ENCODE measurements at regions not wholly inside any gene's neighbourhood (a gene's known extent, or its start where the extent isn't known, plus 50 kb on each side); places are given as distances from the start of the nearest gene placed in this dataset.
A peak's percentile ranks its signal among the peaks of the same experiment; 100 is the strongest.

DNA sequence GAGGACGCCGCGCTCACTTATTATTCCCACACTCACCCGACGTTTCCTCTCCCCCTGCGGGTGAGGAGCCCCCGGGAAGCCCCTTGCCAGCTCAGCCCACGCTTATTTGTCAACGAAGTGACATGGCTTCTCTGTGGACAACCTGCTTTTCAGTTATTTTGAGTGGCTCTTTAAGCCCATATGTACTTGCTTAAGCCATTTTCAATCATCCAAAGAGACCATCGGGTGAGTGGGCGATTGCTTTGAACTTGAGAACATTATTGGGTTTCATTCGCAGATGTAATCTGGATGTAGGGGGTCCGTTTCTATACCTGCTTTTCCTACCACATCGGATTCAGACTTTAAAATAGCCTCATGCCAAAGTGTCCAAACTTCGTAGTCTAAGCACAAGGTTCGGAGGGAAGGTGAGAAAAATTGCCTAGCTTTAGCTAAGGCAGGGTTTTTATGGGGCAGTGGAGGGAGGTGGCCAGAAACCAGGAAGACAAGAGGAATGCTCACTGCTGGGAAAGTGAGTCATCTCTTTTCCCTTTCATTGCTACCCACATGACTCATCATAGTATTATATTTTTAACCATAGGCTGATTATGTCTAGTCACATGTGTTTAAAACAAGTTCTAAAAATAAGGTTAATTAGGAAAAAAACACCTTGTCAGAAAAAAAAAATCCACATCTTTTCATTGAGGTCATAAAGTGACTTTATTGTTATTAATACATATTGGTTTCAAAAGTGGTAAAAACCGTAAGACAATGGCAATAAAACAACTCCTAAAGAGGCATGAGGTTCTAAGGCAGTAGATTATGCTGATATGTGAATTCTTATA is 773.1 kb upstream of the NR2F2 start:
- Histone ChIP-seq H3K27me3 (replicated peaks in 1 of 4; ENCODE audit: control insufficient read depth in 3 of 4, extremely low read depth in 1 of 4, insufficient read depth in 3 of 4, low read length in 3 of 4) (no peaks in the 10 kb centered on the region), H2BK120ac (replicated peaks; ENCODE audit: low read depth, low read length) (no peak overlapping the region), H3K79me1 (ENCODE audit: low read depth, low read length) (no peaks in the 10 kb centered on the region), H4K8ac (ENCODE audit: extremely low read depth, insufficient read depth, low read length) (no peak overlapping the region), H3K36me3 (ENCODE audit: control insufficient read depth in 2 of 4, insufficient read depth in 4 of 4, low read length in 3 of 4) (no peaks in the 10 kb centered on the region), H3K4me2 (ENCODE audit: insufficient read depth in 1 of 2, low read depth in 2 of 2, low read length in 2 of 2) (no peak overlapping the region), H3K4ac (replicated peaks; ENCODE audit: insufficient read length, low read depth, low read length) (no peak overlapping the region), H3K79me2 (ENCODE audit: control insufficient read depth in 1 of 2, insufficient read depth in 2 of 2, low read length in 2 of 2) (no peaks in the 10 kb centered on the region), H2BK20ac (ENCODE audit: low read length) (no peak overlapping the region), H3K27ac (ENCODE audit: low read depth, low read length) (no peak overlapping the region), H3K9me3 (ENCODE audit: insufficient read depth in 2 of 2, low read depth in 1 of 2, low read length in 1 of 2) (no peaks in the 10 kb centered on the region), H3K4me1 (replicated peaks in 1 of 4; ENCODE audit: control insufficient read depth in 3 of 4, insufficient read depth in 4 of 4, low read length in 3 of 4) (peaks cover 0 to 8% (median 0%) of the 10 kb centered on the region in 4 experiments; a peak in 1 of 7 replicates), H2AK5ac (ENCODE audit: low read depth, low read length) (no peak overlapping the region), H2BK5ac (ENCODE audit: low read depth, low read length) (no peak overlapping the region; the same call in 1 of the 2 replicates), H3K9ac (replicated peaks in 1 of 4; ENCODE audit: extremely low read depth in 1 of 4, low read depth in 3 of 4, low read length in 3 of 4) (no peak overlapping the region), H4K91ac (replicated peaks; ENCODE audit: insufficient read length, low read length) (no peak overlapping the region), H2BK15ac (ENCODE audit: low read length) (no peak overlapping the region), H3K56ac (replicated peaks; ENCODE audit: insufficient read length, low read depth, low read length) (no peak overlapping the region), H4K20me1 (replicated peaks in 1 of 2; ENCODE audit: control insufficient read depth in 1 of 2, insufficient read depth in 2 of 2, low read length in 2 of 2) (no peaks in the 10 kb centered on the region), H4K5ac (ENCODE audit: insufficient read length, low read depth, low read length) (no peak overlapping the region), H3K4me3 (ENCODE audit: extremely low read depth in 1 of 4, insufficient read depth in 2 of 4, low read depth in 3 of 4, low read length in 4 of 4) (no peak overlapping the region), H3K14ac (ENCODE audit: insufficient read length) (no peak overlapping the region), H3K23me2 (ENCODE audit: low read depth, low read length) (peaks cover 3% of the 10 kb centered on the region; the same call in 1 of the 2 replicates), H2BK12ac (ENCODE audit: low read depth, low read length) (no peak overlapping the region), H3K23ac (ENCODE audit: insufficient read length) (no peak overlapping the region), H3K18ac (ENCODE audit: extremely low read depth, low read length) (no peak overlapping the region), H2AFZ (ENCODE audit: low read length) (no peak overlapping the region)
- no peak for FAIRE-seq
- ChIA-PET POLR2A (ENCODE audit: partially characterized antibody) (no interaction called here), CTCF (ENCODE audit: partially characterized antibody) (no interaction called here)
- DNase-seq (ENCODE audit: low read depth in 1 of 2, low spot score in 2 of 2) = no peak
- 88% methylated on average over 17 of the region's 17 CpGs; no CpG with 5 or more reads in 1 of the 2 experiments for WGBS, 2 experiments (ENCODE audit: extremely low coverage in 1 of 2, insufficient coverage in 1 of 2, insufficient read length in 1 of 2, insufficient replicate concordance in 2 of 2, low coverage in 1 of 2, low lambda C conversion rate in 2 of 2, missing lambda C conversion rate in 1 of 2)
- peak; percentile 59; the same call in 1 of the 2 replicates for TF ChIP-seq JUND (IDR thresholded peaks at IDR 0.05; ENCODE audit: low read length)
- no peak for TF ChIP-seq RFX5 (IDR thresholded peaks at IDR 0.05; ENCODE audit: borderline replicate concordance, low read depth, low read length)

All from H1 (cell line).